Neural cell (in vitro differentiated cells): ENCODE measurements at regions not wholly inside any gene's neighbourhood (a gene's known extent, or its start where the extent isn't known, plus 50 kb on each side); places are given as distances from the start of the nearest gene placed in this dataset.

Experiments used
- H2AFZ ChIP-seq: fragments of 200-600, 300-800 bp; sonication (generic), shearing (Covaris generic); 2 replicates; pipeline ENCODE4 v1.6.0; 2014; ENCODE audit warnings: low read depth, mild to moderate bottlenecking, antibody characterized with exemption, low read length, moderate library complexity
- H3F3A ChIP-seq: fragments of 200-600 bp; shearing (Covaris generic); 2 replicates; pipeline ENCODE4 v1.6.1; 2016; ENCODE audit warnings: mild to moderate bottlenecking, moderate library complexity, mixed read lengths, antibody characterized with exemption, low read length; ENCODE audit not compliant: insufficient read depth, poor library complexity, severe bottlenecking
- H3K27ac ChIP-seq: fragments of 200-600, 300-800 bp; sonication (generic), shearing (Covaris generic); 2 replicates; pipeline ENCODE4 v1.5.1; 2014; ENCODE audit warnings: mild to moderate bottlenecking, low read length, moderate library complexity
- H3K27me3 ChIP-seq: fragments of 300-800, 200-600 bp; sonication (generic), shearing (Covaris generic); 2 replicates; pipeline ENCODE4 v1.6.0; 2014; ENCODE audit warnings: mild to moderate bottlenecking, low read depth, low read length, moderate library complexity; ENCODE audit not compliant: insufficient read depth
- H3K36me3 ChIP-seq: fragments of 300-800, 200-600 bp; sonication (generic), shearing (Covaris generic); 2 replicates; pipeline ENCODE4 v1.5.1; 2014; ENCODE audit warnings: mild to moderate bottlenecking, antibody characterized with exemption, low read length, moderate library complexity; ENCODE audit not compliant: insufficient read depth
- H3K4me2 ChIP-seq: fragments of 300-800, 200-600 bp; sonication (generic), shearing (Covaris generic); 2 replicates; pipeline ENCODE4 v1.6.0; 2014; ENCODE audit warnings: mild to moderate bottlenecking, low read length
- H3K4me3 ChIP-seq: fragments of 300-800, 200-600 bp; sonication (generic), shearing (Covaris generic); 2 replicates; pipeline ENCODE4 v1.5.1; 2014; ENCODE audit warnings: mild to moderate bottlenecking, low read length, moderate library complexity
- H3K79me2 ChIP-seq: fragments of 200-600 bp; shearing (Covaris generic); replicated peaks from 2 replicates; pipeline ENCODE4 v1.6.0; 2014; ENCODE audit warnings: mild to moderate bottlenecking, low read length, moderate library complexity; ENCODE audit not compliant: insufficient read depth
- H3K9ac ChIP-seq: fragments of 300-800, 200-600 bp; sonication (generic), shearing (Covaris generic); 2 replicates; pipeline ENCODE4 v1.6.1; 2016; ENCODE audit warnings: mild to moderate bottlenecking, low read length, mixed read lengths
- H3K9me2 ChIP-seq: fragments of 200-600 bp; shearing (Covaris generic); 2 replicates; pipeline ENCODE4 v1.6.1; 2016; ENCODE audit warnings: mild to moderate bottlenecking, low read length, mixed read lengths; ENCODE audit not compliant: insufficient read depth
- H3K9me3 ChIP-seq: fragments of 200-600, 300-800 bp; sonication (generic), shearing (Covaris generic); 2 replicates; pipeline ENCODE4 v1.6.1; 2016; ENCODE audit warnings: mild to moderate bottlenecking, mixed run types, low read length, moderate library complexity, mixed read lengths
- H4K20me1 ChIP-seq: fragments of 200-600 bp; shearing (Covaris generic); 2 replicates; pipeline ENCODE4 v1.6.1; 2016; ENCODE audit warnings: mild to moderate bottlenecking, mixed run types; ENCODE audit not compliant: insufficient read depth
- CTCF ChIP-seq: fragments of 450-650 bp; IDR thresholded peaks from 2 replicates; pipeline ENCODE4 v1.5.1; 2014; ENCODE audit warnings: antibody characterized with exemption, mild to moderate bottlenecking, moderate library complexity; ENCODE audit not compliant: poor library complexity, severe bottlenecking
- EP300 ChIP-seq: fragments of 450-650 bp; conservative IDR thresholded peaks from 2 replicates; pipeline ENCODE4 v1.6.1; 2014; ENCODE audit warnings: antibody characterized with exemption, mild to moderate bottlenecking, moderate library complexity; ENCODE audit not compliant: poor library complexity, severe bottlenecking
- EZH2 ChIP-seq: fragments of 200-600, 300-800 bp; shearing (Covaris generic), sonication (generic); IDR thresholded peaks from 2 replicates; pipeline ENCODE4 v1.6.1; 2014; ENCODE audit warnings: antibody characterized with exemption, low read length, borderline replicate concordance, mild to moderate bottlenecking; ENCODE audit not compliant: insufficient read depth, poor library complexity, severe bottlenecking
- MXI1 ChIP-seq: fragments of 450-650 bp; conservative IDR thresholded peaks from 2 replicates; pipeline ENCODE4 v1.6.1; 2014; ENCODE audit warnings: antibody characterized with exemption, mild to moderate bottlenecking; ENCODE audit not compliant: poor library complexity, severe bottlenecking
- POLR2AphosphoS5 ChIP-seq: IDR thresholded peaks from 2 replicates; pipeline ENCODE4 v1.6.1; 2012
- RAD21 ChIP-seq: fragments of 450-650 bp; conservative IDR thresholded peaks from 2 replicates; pipeline ENCODE4 v1.6.1; 2014; ENCODE audit warnings: antibody characterized with exemption, mild to moderate bottlenecking, moderate library complexity
- REST ChIP-seq: IDR thresholded peaks from 2 replicates; pipeline ENCODE4 v1.6.1; 2012; ENCODE audit warnings: borderline replicate concordance
- SMC3 ChIP-seq: fragments of 450-650 bp; conservative IDR thresholded peaks from 2 replicates; pipeline ENCODE4 v1.6.1; 2014; ENCODE audit warnings: antibody characterized with exemption, mild to moderate bottlenecking, moderate library complexity; ENCODE audit not compliant: poor library complexity
- TAF1 ChIP-seq: IDR thresholded peaks from 2 replicates; pipeline ENCODE4 v1.6.1; 2012; ENCODE audit warnings: low read depth

- no peak overlapping the region for H2AFZ ChIP-seq
- no peaks in the 10 kb centered on the region for H4K20me1 ChIP-seq
- H3F3A ChIP-seq = no peaks in the 10 kb centered on the region
- H3K9me3 ChIP-seq = no peaks in the 10 kb centered on the region
- H3K79me2 ChIP-seq = no peaks in the 10 kb centered on the region
- no peak for TF ChIP-seq REST
- TF ChIP-seq MXI1 = no peak
- TF ChIP-seq TAF1 = no peak
- TF ChIP-seq RAD21 = no peak
- TF ChIP-seq EZH2 = no peak
- TF ChIP-seq SMC3 = no peak
- no peak for TF ChIP-seq CTCF
- TF ChIP-seq EP300 = no peak
- TF ChIP-seq POLR2AphosphoS5 = no peak
- H3K4me3 ChIP-seq = no peak overlapping the region
- H3K9me2 ChIP-seq = no peaks in the 10 kb centered on the region
- no peak overlapping the region for H3K27ac ChIP-seq
- H3K27me3 ChIP-seq = no peaks in the 10 kb centered on the region
- H3K36me3 ChIP-seq = no peaks in the 10 kb centered on the region
- no peak overlapping the region for H3K9ac ChIP-seq
- no peak overlapping the region for H3K4me2 ChIP-seq
Measured at GRCh38 chr2:15112216-15112615, 448.9 kb downstream of the NBAS start.

GRCh38 chr2:15115776-15116175, 445.4 kb downstream of the NBAS start:
- TF ChIP-seq REST = no peak
- Histone ChIP-seq H2AFZ (no peak overlapping the region), H3K27ac (no peak overlapping the region), H3K9me3 (no peaks in the 10 kb centered on the region), H4K20me1 (no peaks in the 10 kb centered on the region), H3K9me2 (no peaks in the 10 kb centered on the region), H3K79me2 (no peaks in the 10 kb centered on the region), H3K4me3 (no peak overlapping the region), H3K9ac (no peak overlapping the region), H3K4me2 (no peak overlapping the region), H3F3A (no peaks in the 10 kb centered on the region), H3K36me3 (no peaks in the 10 kb centered on the region), H3K27me3 (no peaks in the 10 kb centered on the region)
